ENCODE measurements at regions not wholly inside any gene's neighbourhood (a gene's known extent, or its start where the extent isn't known, plus 50 kb on each side); places are given as distances from the start of the nearest gene placed in this dataset.
"Not testable (repeated sequence)": the region's sequence is repeated elsewhere in the genome, so short reads cannot be mapped to it uniquely, and the experiment has no call there.

DNA sequence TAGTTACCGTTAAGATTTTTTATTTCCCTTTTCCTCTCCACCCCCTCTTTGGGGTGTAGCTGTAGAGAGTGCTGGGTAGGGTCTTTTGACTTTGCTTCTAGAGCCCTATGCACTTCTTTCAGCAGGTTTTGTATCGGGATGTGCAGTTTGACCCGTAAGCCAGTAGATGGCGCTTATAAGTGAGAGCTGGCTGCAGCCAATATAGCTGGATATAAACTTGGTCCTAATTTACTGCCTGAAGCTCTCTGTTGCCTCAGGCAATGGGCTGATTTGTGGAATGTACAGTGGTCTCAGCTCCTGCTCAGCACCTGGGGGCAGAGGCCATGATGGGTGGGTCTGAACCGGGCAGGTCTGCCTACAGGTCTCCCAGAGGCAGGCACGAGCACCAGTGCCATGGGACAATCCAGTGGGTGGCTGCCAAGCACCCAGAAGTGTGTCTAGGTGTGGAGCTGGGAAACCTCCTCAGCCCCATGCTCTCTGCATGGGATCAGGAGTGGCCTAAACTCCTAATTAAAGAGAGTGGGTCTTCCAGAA is 146.5 kb downstream of the SPANXN1 start:
- no peak for DNase-seq (ENCODE audit: low read depth in 2 of 2)

DNA sequence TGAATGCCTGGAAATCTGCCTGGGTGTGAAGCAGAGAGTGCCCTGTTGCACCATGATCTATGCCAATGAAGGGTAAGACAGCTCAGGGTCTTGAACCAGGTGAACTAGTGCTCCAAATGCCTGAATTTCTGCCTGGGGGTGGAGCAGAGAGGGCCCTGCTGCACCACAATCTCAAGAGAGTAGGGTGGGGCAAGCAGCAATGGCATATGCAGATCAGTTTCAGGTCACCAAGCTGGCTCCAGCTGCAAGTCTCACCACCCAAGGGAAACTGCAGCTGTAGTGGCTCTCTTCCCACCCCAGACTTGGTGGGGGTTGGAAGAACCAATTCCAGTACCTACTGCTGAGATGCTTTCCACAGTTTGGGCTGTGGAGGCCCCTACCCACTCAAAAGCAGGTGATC is 147.0 kb downstream of the SPANXN1 start:
- no peak for DNase-seq (ENCODE audit: low read depth in 2 of 2)

DNA sequence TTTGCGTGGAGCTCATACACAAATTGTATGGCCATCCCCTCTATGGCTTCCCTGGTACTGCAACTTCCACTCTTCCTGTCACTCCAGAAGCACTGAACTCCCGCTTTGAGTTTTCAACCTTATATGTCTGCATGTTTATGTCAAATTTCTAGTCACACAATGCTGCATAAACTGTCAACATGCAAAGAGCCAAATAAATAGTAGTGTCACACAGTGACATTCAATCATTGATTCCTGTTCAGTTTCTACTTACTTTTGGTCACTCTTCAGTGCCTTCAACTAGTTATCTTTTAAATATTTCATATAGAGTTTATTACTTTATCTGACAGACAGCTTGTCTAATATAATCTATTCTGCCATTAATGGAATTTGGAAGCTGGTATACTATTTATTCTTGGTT is 149.3 kb downstream of the SPANXN1 start:
- DNase-seq (ENCODE audit: low read depth in 2 of 2): no peak

DNA sequence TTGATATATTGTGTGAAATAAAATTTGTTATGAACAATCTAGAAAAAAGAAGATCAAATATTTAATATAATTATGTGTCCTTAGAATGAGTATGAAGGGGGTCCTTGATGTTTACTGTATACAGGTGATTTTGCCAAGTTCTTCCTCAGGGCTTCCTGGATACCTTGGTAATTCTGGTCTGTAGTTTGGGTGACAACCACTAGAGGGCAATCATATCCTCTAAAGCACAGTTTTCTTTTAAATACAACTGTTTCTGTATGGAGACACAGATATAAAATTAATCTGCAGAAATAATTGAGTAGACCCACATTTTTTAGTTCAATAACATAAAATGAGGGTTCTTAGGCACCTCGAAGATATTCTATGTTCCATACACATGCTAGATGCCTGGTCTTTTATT is 157.7 kb downstream of the SPANXN1 start:
- peak in 1 of 2 donors; percentile 3 for DNase-seq (ENCODE audit: low read depth in 2 of 2)

DNA sequence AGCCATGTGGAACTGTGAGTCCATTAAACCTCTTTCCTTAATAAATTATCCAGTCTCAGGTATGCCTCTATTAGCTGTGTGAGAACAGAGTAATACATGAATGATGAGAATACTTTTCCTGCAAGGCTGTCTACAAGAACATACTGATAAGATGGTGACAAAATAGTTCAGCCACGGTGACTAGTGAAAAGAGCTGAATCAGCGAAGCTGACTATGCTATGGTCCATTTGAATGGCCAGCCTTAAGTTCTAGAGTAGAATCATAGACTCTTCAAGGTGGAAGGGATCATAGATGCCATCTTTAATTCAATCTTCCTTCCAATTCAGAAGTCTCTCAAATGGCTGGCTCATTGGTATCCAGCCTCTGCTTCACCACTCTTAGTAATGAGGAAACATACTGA is 163.3 kb downstream of the SPANXN1 start:
- no peak for DNase-seq (ENCODE audit: low read depth in 2 of 2)

DNA sequence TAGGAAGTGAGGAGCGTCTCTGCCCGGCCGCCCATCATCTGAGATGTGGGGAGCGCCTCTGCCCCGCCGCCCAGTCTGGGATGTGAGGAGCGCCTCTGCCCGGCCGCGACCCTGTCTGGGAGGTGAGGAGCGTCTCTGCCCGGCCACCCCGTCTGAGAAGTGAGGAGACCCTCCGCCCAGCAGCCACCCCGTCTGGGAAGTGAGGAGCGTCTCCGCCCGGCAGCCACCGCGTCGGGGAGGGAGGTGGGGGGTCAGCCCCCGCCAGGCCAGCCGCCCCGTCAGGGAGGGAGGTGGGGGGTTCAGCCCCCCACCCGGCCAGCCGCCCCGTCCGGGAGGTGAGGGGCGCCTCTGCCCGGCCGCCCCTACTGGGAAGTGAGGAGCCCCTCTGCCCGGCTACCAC is 188.9 kb downstream of the SPANXN1 start:
- DNase-seq (ENCODE audit: low read depth in 2 of 2): not testable (repeated sequence)

DNA sequence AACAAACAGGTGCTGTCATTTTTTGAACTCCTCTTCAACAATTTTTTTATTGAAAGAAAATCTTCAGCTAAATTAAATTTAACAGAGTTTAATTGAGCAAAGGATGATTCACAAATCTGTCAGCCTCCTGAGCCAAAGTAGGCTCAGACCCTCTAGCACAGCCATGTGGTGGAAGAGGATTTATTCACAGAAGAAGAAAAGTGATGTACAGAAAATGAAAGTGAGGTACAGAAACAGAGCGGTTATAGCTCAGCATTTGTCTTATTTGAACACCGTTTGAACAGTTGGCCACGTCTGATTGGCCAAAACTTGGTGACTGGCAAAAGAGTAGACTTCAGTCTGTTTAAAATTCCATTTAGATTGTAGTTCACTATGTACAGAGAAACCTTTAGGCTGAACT is 217.3 kb downstream of the SPANXN1 start:
- no peak for DNase-seq (ENCODE audit: low read depth in 2 of 2)

DNA sequence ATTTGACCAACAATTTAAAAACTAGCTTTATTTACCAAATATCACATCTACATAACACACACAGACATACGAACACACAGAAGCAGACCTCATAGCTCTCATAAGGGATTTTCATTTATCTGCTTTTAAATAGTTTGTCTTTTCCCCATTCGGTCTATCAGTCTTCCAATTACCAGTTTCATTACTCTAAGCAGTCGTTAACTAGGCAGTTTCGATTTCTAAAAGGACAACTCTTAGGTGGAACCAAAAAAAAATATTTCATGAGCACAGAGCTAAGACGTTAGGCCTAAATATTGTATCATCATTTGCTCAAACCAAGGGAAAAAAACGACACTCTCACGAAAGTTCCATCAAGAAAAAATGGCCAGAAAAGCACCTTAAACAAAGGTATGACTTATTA is 228.4 kb downstream of the SPANXN1 start:
- DNase-seq (ENCODE audit: low read depth in 2 of 2): no peak

DNA sequence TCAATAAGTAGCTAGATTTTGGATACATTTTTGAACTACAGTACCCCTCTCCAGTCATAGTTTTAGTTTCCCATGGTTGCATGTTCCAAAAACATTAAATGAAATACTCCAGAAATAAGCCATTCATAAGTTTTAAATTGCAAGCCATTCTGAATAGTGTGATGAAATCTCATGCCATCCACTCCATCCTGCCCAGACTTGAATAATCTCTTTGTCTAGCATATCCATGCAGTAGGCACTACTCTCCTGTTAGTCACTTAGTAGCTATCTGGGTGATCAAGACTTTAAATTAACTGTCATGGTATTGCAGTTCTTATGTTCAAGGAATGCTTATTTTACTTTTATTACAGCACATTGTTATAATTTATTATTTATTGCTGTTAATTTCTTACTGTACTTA is 237.4 kb downstream of the SPANXN1 start:
- DNase-seq (ENCODE audit: low read depth in 2 of 2): no peak

DNA sequence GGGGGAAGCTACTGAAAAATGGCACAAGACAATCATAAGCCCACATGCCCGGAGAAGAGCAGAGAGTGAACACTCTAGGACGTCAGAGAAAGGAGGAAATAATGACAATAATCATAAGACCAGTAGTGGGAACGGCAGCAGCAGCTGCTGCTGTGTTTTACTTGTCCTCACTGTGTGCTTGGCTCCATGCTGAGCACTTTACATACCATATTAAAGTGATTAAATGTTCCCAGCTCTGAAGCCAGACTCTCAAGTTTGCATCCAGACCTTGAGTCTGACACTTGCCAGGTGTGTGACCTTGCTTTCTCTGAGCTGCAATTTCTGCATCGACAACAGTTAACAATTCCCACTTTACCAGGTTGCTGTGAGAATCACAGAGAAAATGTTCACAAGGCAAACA is 255.4 kb downstream of the SPANXN1 start:
- no peak for DNase-seq (ENCODE audit: low read depth in 2 of 2)

DNA sequence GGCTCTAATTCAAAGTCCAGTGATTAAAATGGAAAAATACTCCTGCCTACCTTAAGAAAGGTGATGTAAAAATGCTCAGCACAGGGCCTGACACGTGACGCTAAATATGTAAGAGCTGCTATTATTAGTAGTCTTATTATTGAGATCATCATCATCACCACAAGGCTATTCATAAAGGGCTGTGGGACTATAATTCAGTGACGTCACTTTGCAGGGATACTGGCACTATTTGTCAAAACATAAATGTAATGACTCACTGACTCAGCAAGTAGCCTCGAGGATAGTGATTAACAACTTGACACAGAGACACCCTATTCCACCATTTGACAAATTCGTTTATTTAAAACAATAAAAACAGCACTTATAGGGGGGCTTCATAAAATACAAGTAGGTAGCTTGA is 258.9 kb downstream of the SPANXN1 start:
- no peak for DNase-seq (ENCODE audit: low read depth in 2 of 2)

DNA sequence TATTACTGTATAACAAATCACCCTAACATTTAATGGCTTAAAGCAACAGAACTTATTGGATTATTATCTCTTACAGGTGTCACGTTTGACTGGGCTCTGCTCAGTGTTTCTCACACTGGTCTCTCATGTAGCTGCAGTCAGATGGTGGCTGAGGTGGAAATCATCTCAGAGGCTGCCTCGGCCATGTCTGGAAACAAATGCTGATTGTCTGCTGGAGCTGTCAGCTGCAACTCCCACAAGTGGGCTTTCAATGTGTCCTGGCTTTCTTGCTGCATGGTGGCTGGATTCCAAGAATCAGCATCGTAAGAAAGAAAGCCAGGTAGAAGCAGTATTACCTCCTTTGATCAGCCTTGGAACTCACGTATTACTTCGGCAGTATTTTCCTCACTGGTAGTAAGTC is 277.6 kb downstream of the SPANXN1 start:
- DNase-seq (ENCODE audit: low read depth in 2 of 2): no peak

DNA sequence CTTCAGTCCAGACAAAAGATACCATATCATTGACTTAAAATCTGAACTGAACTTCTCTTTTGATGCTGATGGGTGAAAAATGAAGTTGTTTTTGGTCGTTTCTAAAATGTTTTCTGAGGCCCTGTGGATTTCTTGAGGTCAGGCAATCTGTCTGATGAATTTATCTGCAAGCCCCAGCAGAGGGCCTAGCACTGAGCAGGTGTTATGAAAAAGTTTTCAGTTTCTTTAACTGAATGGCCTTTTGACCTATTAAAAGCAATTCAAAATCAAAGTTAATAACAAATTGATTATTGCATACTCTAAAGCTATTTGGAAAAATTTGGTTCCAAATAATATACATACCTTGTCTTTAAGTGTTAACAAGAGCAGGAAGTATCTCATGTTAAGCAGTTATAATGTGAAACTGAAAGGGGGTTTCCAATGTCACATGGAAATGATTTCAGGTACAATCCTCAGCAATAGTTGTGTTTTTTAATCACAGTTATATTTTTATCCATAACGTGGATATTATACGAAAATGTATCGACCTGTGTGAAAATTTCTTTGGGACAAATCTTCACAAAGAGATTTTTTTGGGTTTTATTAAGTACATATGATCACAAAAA is 285.0 kb downstream of the SPANXN1 start:
- DNase-seq (ENCODE audit: low read depth in 2 of 2): no peak

DNA sequence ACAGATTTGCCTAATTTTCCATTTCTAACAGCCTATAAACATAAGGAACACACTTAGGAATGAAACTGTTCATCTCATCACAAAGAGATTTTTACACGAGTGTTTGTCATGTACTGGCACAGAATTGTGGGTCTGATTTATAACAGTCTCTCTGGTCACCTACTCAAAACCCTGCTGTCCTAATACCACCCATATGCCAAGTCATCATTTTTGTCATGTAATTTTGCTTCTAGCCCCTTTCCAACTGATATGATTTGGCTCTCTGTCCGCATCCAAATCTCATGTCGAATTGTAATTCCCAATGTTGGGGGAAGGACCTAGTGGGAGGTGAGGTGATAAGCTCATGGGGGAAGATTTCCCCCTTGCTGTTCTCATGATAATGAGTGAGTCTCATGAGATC is 284.1 kb upstream of the SLITRK2 start:
- DNase-seq (ENCODE audit: low read depth in 2 of 2): no peak

DNA sequence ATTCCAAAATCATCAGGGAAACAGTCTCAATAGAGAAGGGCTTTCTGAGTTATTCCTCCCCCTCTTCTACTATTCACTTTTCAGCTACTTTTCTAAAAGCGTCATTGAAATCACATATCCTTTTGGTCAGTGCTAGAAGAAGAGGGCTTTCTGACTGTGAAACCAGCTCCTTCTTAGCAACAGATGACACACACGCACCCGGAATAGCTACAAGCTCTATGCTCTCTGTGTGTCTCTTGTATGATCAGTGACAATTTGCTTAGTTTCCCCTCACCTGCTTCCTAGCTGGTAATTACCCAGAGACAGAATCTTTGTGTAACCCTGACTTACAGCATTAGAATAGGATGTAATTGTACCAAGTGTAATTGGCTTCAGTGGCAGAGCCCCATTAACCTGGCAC is 268.1 kb upstream of the SLITRK2 start:
- no peak for DNase-seq (ENCODE audit: low read depth in 2 of 2)

DNA sequence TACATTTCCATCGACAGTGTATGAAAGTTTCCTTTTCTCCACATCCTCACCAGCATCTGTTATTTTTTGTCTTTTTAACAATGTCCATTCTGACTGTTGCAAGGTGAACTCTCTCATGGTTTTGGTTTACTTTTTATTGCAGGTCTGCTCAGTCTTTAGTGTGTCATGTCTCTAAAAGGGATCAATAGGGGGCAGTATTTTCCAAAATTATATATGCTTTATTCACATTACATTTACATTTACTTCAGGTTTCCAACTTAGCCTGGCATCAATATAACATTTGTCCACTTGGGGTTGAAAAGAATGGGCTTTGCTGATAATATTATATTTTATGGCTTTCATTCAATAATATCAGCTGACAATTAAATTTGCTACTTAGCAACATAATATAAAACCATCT is 265.0 kb upstream of the SLITRK2 start:
- DNase-seq (ENCODE audit: low read depth in 2 of 2): no peak

DNA sequence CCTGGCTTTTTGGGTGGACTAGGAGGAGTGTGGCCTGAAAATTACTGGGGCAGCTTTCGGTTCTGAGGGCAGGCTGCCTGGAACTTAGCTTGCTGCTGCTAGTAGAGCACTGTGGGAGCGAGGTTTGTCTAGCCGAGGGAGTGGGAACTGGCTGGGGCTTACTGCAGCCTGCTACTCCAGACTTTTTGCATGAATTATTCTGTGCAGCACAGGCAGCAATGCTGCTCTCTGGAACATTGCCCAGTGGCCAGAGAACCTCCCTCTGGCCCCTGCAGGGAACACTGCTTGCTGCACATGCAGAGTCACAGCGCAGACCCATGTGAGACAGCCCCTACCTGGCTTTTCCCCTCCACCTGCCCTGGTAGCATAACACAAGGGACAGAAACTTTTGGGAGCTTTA is 263.9 kb upstream of the SLITRK2 start:
- DNase-seq (ENCODE audit: low read depth in 2 of 2): no peak

DNA sequence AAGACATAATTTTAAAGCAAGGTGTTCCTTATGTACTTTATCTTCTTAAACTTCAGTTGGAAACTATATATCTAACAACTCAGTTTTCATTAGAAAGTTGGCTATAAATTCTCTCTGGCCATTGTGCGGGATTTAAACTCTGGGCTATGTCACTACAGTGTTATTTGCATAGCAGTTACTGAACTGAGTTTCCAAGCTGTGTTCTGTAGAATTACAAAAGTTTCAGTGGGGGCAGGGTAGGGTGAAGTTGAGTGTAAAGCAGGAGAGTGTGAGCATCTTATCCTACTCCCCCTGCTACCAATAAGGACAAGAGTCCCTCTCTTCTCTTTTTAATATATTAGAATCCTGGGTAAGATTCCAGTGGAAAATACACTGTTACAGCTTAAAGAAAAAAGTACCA is 254.5 kb upstream of the SLITRK2 start:
- DNase-seq (ENCODE audit: low read depth in 2 of 2): no peak

DNA sequence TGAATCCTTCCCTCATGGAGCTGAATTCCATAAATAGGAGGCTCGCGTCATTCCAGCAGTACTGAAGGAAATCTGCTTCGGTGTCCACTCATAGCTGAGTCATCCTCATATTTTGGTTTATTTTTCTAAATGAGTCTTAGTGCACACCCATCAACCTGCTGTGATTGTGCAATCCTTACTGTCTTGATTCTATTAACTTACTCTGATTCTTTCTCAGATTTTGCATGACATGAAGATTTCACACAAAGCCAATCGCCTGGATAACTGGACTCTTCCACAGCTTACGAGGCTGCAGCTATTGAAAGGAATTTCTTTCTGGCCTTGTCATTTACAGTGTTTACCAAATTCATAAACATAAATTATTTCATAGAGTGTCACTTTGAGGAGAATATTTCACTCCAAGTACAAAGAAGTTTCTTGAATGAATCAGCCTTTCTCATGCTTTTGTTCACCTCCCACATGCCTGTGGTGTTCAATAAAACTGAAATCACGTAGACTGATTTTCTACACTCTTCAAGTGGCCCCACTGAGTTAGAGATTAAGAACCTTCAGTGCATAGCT is 207.6 kb upstream of the SLITRK2 start:
- DNase-seq (ENCODE audit: low read depth in 2 of 2): no peak

DNA sequence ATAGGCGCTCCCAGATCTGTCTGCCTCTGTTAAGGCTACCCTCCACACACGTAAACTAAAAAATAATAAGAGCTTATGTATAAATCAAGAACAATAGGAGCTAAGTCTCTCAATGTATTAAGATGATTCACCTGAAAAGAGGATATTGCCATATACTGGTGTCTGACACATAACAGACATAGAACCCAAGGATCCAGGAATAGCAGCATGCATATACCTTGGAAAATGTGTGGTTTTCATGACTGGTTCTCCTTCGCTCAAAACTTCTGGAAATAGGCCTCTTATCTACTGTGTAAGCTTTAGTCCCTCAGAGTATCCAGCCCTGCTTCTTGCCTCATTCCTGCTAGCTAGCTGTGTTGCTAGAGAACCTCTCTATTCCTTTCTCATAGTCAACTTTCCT is 203.7 kb upstream of the SLITRK2 start:
- DNase-seq (ENCODE audit: low read depth in 2 of 2): no peak

DNA sequence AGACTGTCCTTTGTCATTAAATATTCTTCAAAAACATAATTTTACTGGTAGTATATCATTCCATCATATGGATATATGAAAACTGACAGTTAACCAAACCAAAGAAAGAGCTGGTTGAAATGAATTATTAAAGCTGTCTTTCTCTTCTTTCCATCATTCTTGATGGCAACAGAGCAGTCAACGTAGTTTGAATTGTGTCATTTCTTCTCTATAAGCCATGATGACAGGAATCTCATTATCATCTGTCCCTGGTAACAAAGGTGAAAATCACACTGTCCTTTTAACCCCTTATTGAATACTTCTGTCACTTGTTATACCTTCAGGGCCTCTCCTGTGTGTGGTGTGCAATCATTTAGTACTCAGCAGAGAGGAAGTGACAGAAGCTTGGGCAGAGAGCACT is 197.0 kb upstream of the SLITRK2 start:
- DNase-seq (ENCODE audit: low read depth in 2 of 2): no peak

DNA sequence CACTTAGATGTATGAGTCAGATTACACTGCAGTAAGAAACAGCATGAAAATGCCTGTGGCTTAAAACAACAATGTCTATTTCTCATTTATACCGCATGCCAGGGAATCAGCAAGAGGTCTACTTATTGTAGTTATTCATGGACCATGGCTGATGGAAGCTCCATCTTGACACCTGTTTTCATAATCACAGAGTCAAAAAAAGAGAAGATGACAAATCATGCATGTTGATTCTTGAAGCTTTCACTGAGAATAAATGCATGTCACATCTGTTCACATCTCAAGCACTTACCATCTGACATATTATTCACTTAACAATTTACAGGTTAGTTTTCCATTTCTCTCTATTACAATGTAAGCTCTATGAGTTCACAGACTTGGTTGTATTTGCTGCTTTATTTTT is 194.2 kb upstream of the SLITRK2 start:
- DNase-seq (ENCODE audit: low read depth in 2 of 2): no peak

DNA sequence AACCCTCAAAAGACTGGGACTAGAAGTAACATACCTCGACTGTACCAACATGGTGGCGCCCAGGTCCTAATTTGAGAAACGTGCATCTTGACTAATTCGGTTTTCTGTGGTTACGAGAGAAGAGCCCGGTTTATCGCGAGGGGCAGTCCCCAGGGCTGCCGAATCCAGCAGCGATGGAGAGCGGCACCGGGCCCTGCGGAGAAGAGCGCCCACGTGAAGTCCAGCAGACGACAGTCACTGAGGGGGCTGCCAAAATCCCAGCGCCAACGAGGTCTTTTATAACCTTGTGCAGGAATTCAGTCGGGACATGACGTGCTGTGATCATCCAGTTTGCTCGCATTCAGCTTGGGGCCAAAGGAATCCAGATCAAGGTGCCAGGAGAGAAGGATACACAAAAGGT is 187.5 kb upstream of the SLITRK2 start:
- DNase-seq (ENCODE audit: low read depth in 2 of 2): no peak
